IMR-90 (cell line): ENCODE measurements at regions not wholly inside any gene's neighbourhood (a gene's known extent, or its start where the extent isn't known, plus 50 kb on each side); places are given as distances from the start of the nearest gene placed in this dataset.

Source experiments
- ATAC-seq: fragments of 200-7000 bp; cut with Tn5 transposase; 2 replicates; pipeline ENCODE4 v1.9.1; 2020; ENCODE audit warnings: low read depth, mild to moderate bottlenecking, moderate library complexity
- BruUV-seq: library from RNA; stranded (reverse); fragments of 400-500 nt; replicated peaks from 2 replicates; lab custom pipeline; 2021; lab: Mats Ljungman, UMichigan
- CTCF ChIA-PET: fragments of 300-600 bp; formaldehyde crosslinking; extraction: SDS; loops from one replicate; lab custom pipeline; 2021; ENCODE audit warnings: antibody characterized with exemption; lab: Yijun Ruan, JAX
- POLR2A ChIA-PET: fragments of 300-600 bp; sonication (Branson Sonifier 250); formaldehyde crosslinking; loops from one replicate; lab custom pipeline; 2022; ENCODE audit warnings: antibody characterized with exemption; ENCODE audit not compliant: unreplicated experiment; lab: Charles Lee
- DNase-seq: peaks from one replicate; pipeline ENCODE4 v3.0.0; 2013
- H2AFZ ChIP-seq: replicated peaks from 2 replicates; pipeline ENCODE3; 2013; ENCODE audit warnings: low read length, mild to moderate bottlenecking; ENCODE audit not compliant: poor library complexity
- H2AK5ac ChIP-seq: 2 replicates; pipeline ENCODE4 v1.6.1; 2013; ENCODE audit warnings: low read depth, low read length, inconsistent platforms
- H2AK9ac ChIP-seq: replicated peaks from 2 replicates; pipeline ENCODE3; 2013; ENCODE audit warnings: mild to moderate bottlenecking, low read depth, low read length, moderate library complexity; ENCODE audit not compliant: poor library complexity
- H2BK120ac ChIP-seq: 2 replicates; pipeline ENCODE4 v1.6.1; 2013; ENCODE audit warnings: low read depth, low read length, inconsistent platforms
- H2BK15ac ChIP-seq: 3 replicates; pipeline ENCODE4 v1.6.1; 2013; ENCODE audit warnings: low read depth, low read length, inconsistent platforms
- H2BK20ac ChIP-seq: 2 replicates; pipeline ENCODE4 v1.6.1; 2013; ENCODE audit warnings: low read depth, mild to moderate bottlenecking, inconsistent platforms, low read length, moderate library complexity
- H2BK5ac ChIP-seq: 2 replicates; pipeline ENCODE4 v1.6.1; 2013; ENCODE audit warnings: mild to moderate bottlenecking, low read depth, low read length, inconsistent platforms; ENCODE audit not compliant: poor library complexity, severe bottlenecking
- H3K14ac ChIP-seq: replicated peaks from 2 replicates; pipeline ENCODE4 v1.6.1; 2013; ENCODE audit warnings: low read depth, low read length, inconsistent platforms
- H3K18ac ChIP-seq: 2 replicates; pipeline ENCODE4 v1.6.1; 2013; ENCODE audit warnings: low read depth, low read length, control low read depth
- H3K23ac ChIP-seq: 2 replicates; pipeline ENCODE4 v1.6.1; 2013; ENCODE audit warnings: low read depth, low read length, inconsistent platforms
- H3K27ac ChIP-seq: 2 replicates; pipeline ENCODE4 v1.5.1; 2013; ENCODE audit warnings: mild to moderate bottlenecking, control low read depth, low read length; ENCODE audit not compliant: insufficient read depth
- H3K27me3 ChIP-seq: 2 replicates; pipeline ENCODE4 v1.6.1; 2013; ENCODE audit warnings: low read length; ENCODE audit not compliant: control insufficient read depth, insufficient read depth
- H3K36me3 ChIP-seq: 2 replicates; pipeline ENCODE4 v1.6.1; 2013; ENCODE audit warnings: low read length, mixed read lengths; ENCODE audit not compliant: control insufficient read depth, insufficient read depth
- H3K4ac ChIP-seq: 2 replicates; pipeline ENCODE4 v1.6.1; 2013; ENCODE audit warnings: low read depth, low read length, inconsistent platforms
- H3K4me1 ChIP-seq: 2 replicates; pipeline ENCODE4 v1.6.1; 2013; ENCODE audit warnings: low read length, mixed read lengths; ENCODE audit not compliant: control insufficient read depth, insufficient read depth
- H3K4me2 ChIP-seq: 2 replicates; pipeline ENCODE4 v1.6.1; 2013; ENCODE audit warnings: low read depth, mild to moderate bottlenecking, control low read depth, low read length, moderate library complexity
- H3K4me3 ChIP-seq: 2 replicates; pipeline ENCODE4 v1.5.1; 2013; ENCODE audit warnings: low read depth, mild to moderate bottlenecking, control low read depth, low read length, moderate library complexity; ENCODE audit not compliant: insufficient read depth
- H3K56ac ChIP-seq: 2 replicates; pipeline ENCODE4 v1.6.1; 2013; ENCODE audit warnings: low read length, inconsistent platforms; ENCODE audit not compliant: insufficient read depth; ENCODE audit errors: extremely low read depth
- H3K79me1 ChIP-seq, 2 experiments: 2 replicates each; pipeline ENCODE4 v1.6.1; 2013; ENCODE audit warnings: low read length in 2 of 2, inconsistent platforms in 1 of 2, low read depth in 1 of 2
- H3K9ac ChIP-seq: 2 replicates; pipeline ENCODE4 v1.6.1; 2013; ENCODE audit warnings: low read depth, low read length, control low read depth
- H3K9me1 ChIP-seq: 2 replicates; pipeline ENCODE4 v1.6.1; 2013; ENCODE audit warnings: low read length, inconsistent platforms; ENCODE audit not compliant: insufficient read depth
- H3K9me3 ChIP-seq: 2 replicates; pipeline ENCODE4 v1.6.1; 2013; ENCODE audit warnings: low read length; ENCODE audit not compliant: control insufficient read depth, insufficient read depth
- H4K20me1 ChIP-seq: 2 replicates; pipeline ENCODE4 v1.6.1; 2013; ENCODE audit warnings: low read length, inconsistent platforms; ENCODE audit not compliant: insufficient read depth
- H4K5ac ChIP-seq: 2 replicates; pipeline ENCODE4 v1.6.1; 2013; ENCODE audit warnings: mild to moderate bottlenecking, low read depth, low read length, control low read depth
- H4K8ac ChIP-seq, 2 experiments: 2 replicates each; pipeline ENCODE4 v1.6.1; 2013; ENCODE audit warnings: low read depth in 2 of 2, low read length in 2 of 2, control low read depth in 1 of 2, inconsistent platforms in 1 of 2
- H4K91ac ChIP-seq: 2 replicates; pipeline ENCODE4 v1.6.1; 2013; ENCODE audit warnings: low read depth, low read length, inconsistent platforms; ENCODE audit not compliant: insufficient read depth
- BHLHE40 ChIP-seq: fragments of 150-350 bp; IDR thresholded peaks from 2 replicates; pipeline ENCODE4 v1.6.1; 2016; ENCODE audit warnings: mild to moderate bottlenecking, low read depth, low read length
- CEBPB ChIP-seq: IDR thresholded peaks from 2 replicates; pipeline ENCODE4 v1.6.1; 2012; ENCODE audit warnings: low read depth, low read length, improper control_type of control experiment
- CHD1 ChIP-seq: IDR thresholded peaks from 2 replicates; pipeline ENCODE4 v1.6.1; 2012; ENCODE audit warnings: low read depth, low read length, improper control_type of control experiment
- FOS ChIP-seq: fragments of 150-350 bp; IDR thresholded peaks from 2 replicates; pipeline ENCODE4 v1.6.1; 2016; ENCODE audit warnings: low read depth, low read length
- MAFK ChIP-seq: IDR thresholded peaks from 2 replicates; pipeline ENCODE4 v1.6.1; 2012; ENCODE audit warnings: low read depth, low read length, improper control_type of control experiment
- MAZ ChIP-seq: IDR thresholded peaks from 2 replicates; pipeline ENCODE4 v1.6.1; 2012; ENCODE audit warnings: low read depth, mild to moderate bottlenecking, low read length, improper control_type of control experiment, moderate library complexity, borderline replicate concordance
- MXI1 ChIP-seq: IDR thresholded peaks from 2 replicates; pipeline ENCODE4 v1.6.1; 2012; ENCODE audit warnings: low read depth, mild to moderate bottlenecking, low read length, moderate library complexity, borderline replicate concordance
- NFE2L2 ChIP-seq: fragments of 150-350 bp; IDR thresholded peaks from 2 replicates; pipeline ENCODE4 v1.6.1; 2016; ENCODE audit warnings: low read depth, mild to moderate bottlenecking, low read length
- POLR2A ChIP-seq: IDR thresholded peaks from 2 replicates; pipeline ENCODE4 v1.6.1; 2012; ENCODE audit warnings: mild to moderate bottlenecking, low read depth, low read length
- RAD21 ChIP-seq: IDR thresholded peaks from 2 replicates; pipeline ENCODE4 v1.6.1; 2012; ENCODE audit warnings: low read length, improper control_type of control experiment
- RCOR1 ChIP-seq: IDR thresholded peaks from 2 replicates; pipeline ENCODE4 v1.6.1; 2012; ENCODE audit warnings: mild to moderate bottlenecking, low read length, improper control_type of control experiment; ENCODE audit not compliant: insufficient replicate concordance
- RFX5 ChIP-seq: IDR thresholded peaks from 2 replicates; pipeline ENCODE4 v1.8.0; 2012; ENCODE audit warnings: low read depth, mild to moderate bottlenecking, low read length, moderate library complexity
- SMC3 ChIP-seq: fragments of 150-350 bp; IDR thresholded peaks from 2 replicates; pipeline ENCODE4 v1.6.1; 2016; ENCODE audit warnings: low read depth, mild to moderate bottlenecking, antibody characterized with exemption, low read length, moderate library complexity
- WGBS, 2 experiments: methylation state at CpG; one replicate each; pipeline versions ENCODE4 v1.1.5 to v1.1.7; 2013; ENCODE audit warnings: missing lambda C conversion rate in 2 of 2; ENCODE audit not compliant: insufficient read length in 1 of 2; ENCODE audit errors: extremely low coverage in 2 of 2; 5-methylcytosine and 5-hydroxymethylcytosine counted together
- dilution Hi-C: fragments of 300-500 bp; cut with HindIII; formaldehyde crosslinking; loops from one replicate; pipeline ENCODE4 v1.14.3; 2018; ENCODE audit warnings: low sequenced_read_pairs; ENCODE audit not compliant: unreplicated experiment
- in situ Hi-C: fragments of 300-500 bp; cut with MboI; formaldehyde crosslinking; loops from 3 replicates; pipeline ENCODE4 v1.14.3; 2019; ENCODE audit warnings: low sequenced_read_pairs, inconsistent platforms, mixed read lengths
- intact Hi-C: fragments of 100-400 bp; cut with micrococcal nuclease; formaldehyde crosslinking; loops from 2 replicates; pipeline ENCODE4 v1.10.0; 2022
- TF ChIP-seq, protein P1 (sequence below): fragments of 150-350 bp; IDR thresholded peaks from 2 replicates; pipeline ENCODE4 v1.6.1; 2017; ENCODE audit warnings: mild to moderate bottlenecking, antibody characterized with exemption, low read length, low read depth
- TF ChIP-seq, protein P2 (sequence below): fragments of 150-350 bp; IDR thresholded peaks from 2 replicates; pipeline ENCODE4 v1.6.1; 2016; ENCODE audit warnings: low read depth, mild to moderate bottlenecking, low read length, moderate library complexity, borderline replicate concordance

DNA sequence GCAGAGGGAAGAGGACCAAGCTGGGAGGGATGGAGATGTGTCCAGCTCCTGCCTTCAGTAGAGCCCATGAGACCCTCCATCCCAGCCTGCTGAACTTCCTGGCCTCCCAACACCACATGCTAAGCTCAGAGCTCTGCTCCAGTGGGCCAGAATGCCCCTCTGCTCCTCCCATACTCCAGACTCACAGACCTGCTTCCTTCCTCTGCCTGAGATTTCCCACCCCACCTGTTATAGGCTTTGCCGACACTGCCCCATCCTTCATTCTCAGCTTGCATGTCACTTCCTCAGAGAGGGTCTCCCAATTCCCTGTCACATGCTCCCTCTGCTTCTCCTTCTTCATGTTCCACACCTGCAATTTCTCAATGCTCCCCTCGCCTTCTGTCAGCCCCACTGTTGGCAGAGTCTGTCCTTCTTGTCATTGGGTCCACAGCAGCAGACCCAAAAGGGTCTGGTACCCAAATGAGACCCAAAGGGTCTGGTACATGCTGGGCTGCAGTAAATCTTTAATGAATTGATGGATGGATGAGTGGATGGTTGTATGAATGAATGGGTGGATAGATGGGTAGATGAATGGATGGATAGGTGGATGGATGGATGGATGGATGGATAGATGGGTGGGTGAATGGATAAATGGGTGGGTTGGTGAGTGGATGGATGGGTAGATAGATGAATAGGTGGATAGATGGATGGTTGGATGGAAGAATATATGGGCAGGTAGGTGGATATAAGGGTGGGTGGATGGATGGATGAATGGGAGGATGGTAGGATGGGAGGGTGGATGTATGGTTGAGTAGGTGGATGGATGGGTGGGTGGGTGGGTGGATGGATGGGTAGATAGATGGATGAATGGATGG lies 105.3 kb upstream of the FGF3 start:
- no peak for DNase-seq
- TF ChIP-seq, protein P1, sequence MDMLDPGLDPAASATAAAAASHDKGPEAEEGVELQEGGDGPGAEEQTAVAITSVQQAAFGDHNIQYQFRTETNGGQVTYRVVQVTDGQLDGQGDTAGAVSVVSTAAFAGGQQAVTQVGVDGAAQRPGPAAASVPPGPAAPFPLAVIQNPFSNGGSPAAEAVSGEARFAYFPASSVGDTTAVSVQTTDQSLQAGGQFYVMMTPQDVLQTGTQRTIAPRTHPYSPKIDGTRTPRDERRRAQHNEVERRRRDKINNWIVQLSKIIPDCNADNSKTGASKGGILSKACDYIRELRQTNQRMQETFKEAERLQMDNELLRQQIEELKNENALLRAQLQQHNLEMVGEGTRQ, result no peak
- TF ChIP-seq RAD21 (no peak), CEBPB (no peak), MXI1 (no peak), FOS (no peak), NFE2L2 (no peak), SMC3 (no peak), RFX5 (no peak), MAZ (no peak), BHLHE40 (no peak), RCOR1 (no peak), MAFK (no peak), POLR2A (no peak), CHD1 (no peak)
- TF ChIP-seq, protein P2, sequence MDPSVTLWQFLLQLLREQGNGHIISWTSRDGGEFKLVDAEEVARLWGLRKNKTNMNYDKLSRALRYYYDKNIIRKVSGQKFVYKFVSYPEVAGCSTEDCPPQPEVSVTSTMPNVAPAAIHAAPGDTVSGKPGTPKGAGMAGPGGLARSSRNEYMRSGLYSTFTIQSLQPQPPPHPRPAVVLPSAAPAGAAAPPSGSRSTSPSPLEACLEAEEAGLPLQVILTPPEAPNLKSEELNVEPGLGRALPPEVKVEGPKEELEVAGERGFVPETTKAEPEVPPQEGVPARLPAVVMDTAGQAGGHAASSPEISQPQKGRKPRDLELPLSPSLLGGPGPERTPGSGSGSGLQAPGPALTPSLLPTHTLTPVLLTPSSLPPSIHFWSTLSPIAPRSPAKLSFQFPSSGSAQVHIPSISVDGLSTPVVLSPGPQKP, result no peak

More for the DNA sequence above, 105.3 kb upstream of the FGF3 start:
- no peak overlapping the region for H2BK5ac ChIP-seq
- dilution Hi-C loops (loop anchor here (25.0 kb wide), 1 partner anchor 238 kb away; no protein-coding TSS in a partner anchor), in situ Hi-C loops (no loop called here), intact Hi-C loops (no loop called here)
- no peak overlapping the region for H3K18ac ChIP-seq
- no peak for ATAC-seq
- no peak overlapping the region for H3K4me3 ChIP-seq
- no peaks in the 10 kb centered on the region for H4K20me1 ChIP-seq
- POLR2A ChIA-PET, result interaction anchor here (0.6 kb wide), 1 partner anchor 19 kb away, joined by 3 read pairs; no protein-coding TSS in a partner anchor
- H2BK120ac ChIP-seq, result no peak overlapping the region; the same call in 1 of the 2 replicates
- no peak overlapping the region for H3K9ac ChIP-seq
- no TSS peak for BruUV-seq
- no peak overlapping the region for H3K56ac ChIP-seq
- peaks cover 4% of the 10 kb centered on the region for H3K9me3 ChIP-seq
- H3K27ac ChIP-seq, result no peak overlapping the region
- peak overlapping the region; percentile 18; the same call in 1 of the 2 replicates for H3K4ac ChIP-seq
- H3K14ac ChIP-seq, result peak overlapping the region; percentile 62
- H3K9me1 ChIP-seq, result peaks cover 5% of the 10 kb centered on the region; the same call in 1 of the 2 replicates
- H2AFZ ChIP-seq, result no peak overlapping the region
- 0 out of 2 replicates have a peak overlapping the region, but pooled peaks have one; percentile 26 for H2AK5ac ChIP-seq
- H3K27me3 ChIP-seq, result peaks cover 4% of the 10 kb centered on the region; the same call in 1 of the 2 replicates
- no peaks in the 10 kb centered on the region for H3K79me1 ChIP-seq
- H2BK15ac ChIP-seq, result no peak overlapping the region
- CTCF ChIA-PET, result no interaction called here
- no peaks in the 10 kb centered on the region for H3K36me3 ChIP-seq
- no peak overlapping the region for H2BK20ac ChIP-seq
- no peak overlapping the region for H2AK9ac ChIP-seq
- no peak overlapping the region for H3K4me2 ChIP-seq
- no peak overlapping the region for H4K8ac ChIP-seq
- H3K4me1 ChIP-seq, result peaks cover 10% of the 10 kb centered on the region
- no peak overlapping the region for H4K91ac ChIP-seq
- no peak overlapping the region for H3K23ac ChIP-seq
- no CpG with 5 or more reads among the region's 2 CpGs for WGBS, 2 experiments
- H4K5ac ChIP-seq, result no peak overlapping the region
